ENCODE measurements at regions not wholly inside any gene's neighbourhood (a gene's known extent, or its start where the extent isn't known, plus 50 kb on each side); places are given as distances from the start of the nearest gene placed in this dataset.

GRCh38 chr7:19620470-19620869 lies 88.4 kb downstream of the POLR1F start:
- TF ChIP-seq EZH2 (IDR thresholded peaks at IDR 0.05; ENCODE audit: borderline replicate concordance, insufficient read depth, low read depth, low read length, poor library complexity, severe bottlenecking): no peak
- TF ChIP-seq, protein P1, sequence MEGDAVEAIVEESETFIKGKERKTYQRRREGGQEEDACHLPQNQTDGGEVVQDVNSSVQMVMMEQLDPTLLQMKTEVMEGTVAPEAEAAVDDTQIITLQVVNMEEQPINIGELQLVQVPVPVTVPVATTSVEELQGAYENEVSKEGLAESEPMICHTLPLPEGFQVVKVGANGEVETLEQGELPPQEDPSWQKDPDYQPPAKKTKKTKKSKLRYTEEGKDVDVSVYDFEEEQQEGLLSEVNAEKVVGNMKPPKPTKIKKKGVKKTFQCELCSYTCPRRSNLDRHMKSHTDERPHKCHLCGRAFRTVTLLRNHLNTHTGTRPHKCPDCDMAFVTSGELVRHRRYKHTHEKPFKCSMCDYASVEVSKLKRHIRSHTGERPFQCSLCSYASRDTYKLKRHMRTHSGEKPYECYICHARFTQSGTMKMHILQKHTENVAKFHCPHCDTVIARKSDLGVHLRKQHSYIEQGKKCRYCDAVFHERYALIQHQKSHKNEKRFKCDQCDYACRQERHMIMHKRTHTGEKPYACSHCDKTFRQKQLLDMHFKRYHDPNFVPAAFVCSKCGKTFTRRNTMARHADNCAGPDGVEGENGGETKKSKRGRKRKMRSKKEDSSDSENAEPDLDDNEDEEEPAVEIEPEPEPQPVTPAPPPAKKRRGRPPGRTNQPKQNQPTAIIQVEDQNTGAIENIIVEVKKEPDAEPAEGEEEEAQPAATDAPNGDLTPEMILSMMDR (IDR thresholded peaks at IDR 0.05): no peak
- no peak overlapping the region for H3K27ac Mint-ChIP-seq
- Histone ChIP-seq H3K9ac (ENCODE audit: low read length) (no peak overlapping the region), H3K27ac (ENCODE audit: low read length in 2 of 2) (no peak overlapping the region), H3K36me3 (replicated peaks in 1 of 2; ENCODE audit: control extremely low read depth in 1 of 2, control insufficient read depth in 1 of 2, extremely low read depth in 1 of 2, insufficient read depth in 2 of 2, low read length in 1 of 2) (no peaks in the 10 kb centered on the region), H3K4me3 (ENCODE audit: control extremely low read depth in 1 of 5, extremely low read depth in 1 of 5, insufficient read depth in 1 of 5, low read depth in 2 of 5, low read length in 4 of 5) (no peak overlapping the region), H3K4me2 (replicated peaks; ENCODE audit: low read depth, low read length, poor library complexity, severe bottlenecking) (no peak overlapping the region), H2AFZ (ENCODE audit: insufficient read depth, low read depth, low read length, poor library complexity, severe bottlenecking) (no peak overlapping the region), H3K9me3 (ENCODE audit: control extremely low read depth in 1 of 3, control insufficient read depth in 2 of 3, insufficient read depth in 1 of 3, low read length in 2 of 3) (peaks cover 0 to 2% (median 0%) of the 10 kb centered on the region in 3 donors), H3K27me3 (replicated peaks in 1 of 4; ENCODE audit: control extremely low read depth in 1 of 4, control insufficient read depth in 3 of 4, insufficient read depth in 4 of 4, low read length in 3 of 4) (no peaks in the 10 kb centered on the region), H3K4me1 (ENCODE audit: control insufficient read depth in 2 of 2, insufficient read depth in 2 of 2, low read length in 2 of 2) (no peaks in the 10 kb centered on the region), H3K79me2 (ENCODE audit: control insufficient read depth, insufficient read depth, low read length) (no peaks in the 10 kb centered on the region), H4K20me1 (ENCODE audit: control insufficient read depth, insufficient read depth, low read length, poor library complexity, severe bottlenecking) (peaks cover 5% of the 10 kb centered on the region)
- DNase-seq (no peak), ATAC-seq (ENCODE audit: low read depth) (no peak)
- H3K4me3 Mint-ChIP-seq: no peak overlapping the region
- WGBS (ENCODE audit: insufficient coverage): no CpG with 5 or more reads among the region's 2 CpGs
- peaks cover 7% of the 10 kb centered on the region for H3K27me3 Mint-ChIP-seq
- CTCF ChIA-PET: no interaction called here
- H3K4me1 Mint-ChIP-seq: no peaks in the 10 kb centered on the region
- POLR2A ChIA-PET: no interaction called here
- no peaks in the 10 kb centered on the region for H3K9me3 Mint-ChIP-seq (ENCODE audit: insufficient read depth)
- intact Hi-C loops (cut with micrococcal nuclease): no loop called here

DNA sequence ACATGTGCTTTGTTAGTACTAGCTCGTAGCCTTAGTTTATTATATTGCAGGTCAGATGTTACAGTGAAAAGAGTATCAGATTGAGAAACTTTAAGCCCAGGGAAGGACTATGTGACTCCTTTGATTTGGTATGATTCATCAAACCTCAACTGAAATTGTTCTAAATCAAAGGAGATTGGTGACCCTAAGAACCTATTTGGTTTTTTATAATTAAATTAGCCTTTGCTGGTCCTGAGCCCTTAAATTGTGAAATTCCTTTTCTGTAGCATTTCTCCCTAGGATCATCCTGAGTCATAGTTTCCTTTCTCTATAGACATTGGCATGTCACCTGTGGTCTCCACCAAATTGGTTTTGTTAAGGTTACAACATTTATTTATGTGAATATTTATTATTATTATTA lies 89.7 kb downstream of the POLR1F start:
- Mint-ChIP-seq H3K4me1 (no peaks in the 10 kb centered on the region), H3K27ac (no peak overlapping the region), H3K27me3 (peaks cover 7% of the 10 kb centered on the region), H3K4me3 (no peak overlapping the region), H3K9me3 (ENCODE audit: insufficient read depth) (no peaks in the 10 kb centered on the region)
- no peaks in the 10 kb centered on the region for H3K9me3 ChIP-seq (ENCODE audit: control extremely low read depth in 1 of 3, control insufficient read depth in 2 of 3, insufficient read depth in 1 of 3, low read length in 2 of 3)
- H3K4me3 ChIP-seq (ENCODE audit: control extremely low read depth in 1 of 5, extremely low read depth in 1 of 5, insufficient read depth in 1 of 5, low read depth in 2 of 5, low read length in 4 of 5): no peak overlapping the region
- no peaks in the 10 kb centered on the region for H3K27me3 ChIP-seq (replicated peaks in 1 of 4; ENCODE audit: control extremely low read depth in 1 of 4, control insufficient read depth in 3 of 4, insufficient read depth in 4 of 4, low read length in 3 of 4)
- no peak overlapping the region for H3K4me2 ChIP-seq (replicated peaks; ENCODE audit: low read depth, low read length, poor library complexity, severe bottlenecking)
- H3K79me2 ChIP-seq (ENCODE audit: control insufficient read depth, insufficient read depth, low read length): no peaks in the 10 kb centered on the region
- no peak overlapping the region for H2AFZ ChIP-seq (ENCODE audit: insufficient read depth, low read depth, low read length, poor library complexity, severe bottlenecking)
- WGBS (ENCODE audit: insufficient coverage): no CpG with 5 or more reads among the region's 1 CpG
- H3K27ac ChIP-seq (ENCODE audit: low read length in 2 of 2): no peak overlapping the region
- intact Hi-C loops (cut with micrococcal nuclease): no loop called here
- H3K9ac ChIP-seq (ENCODE audit: low read length): no peak overlapping the region
- H3K4me1 ChIP-seq (ENCODE audit: control insufficient read depth in 2 of 2, insufficient read depth in 2 of 2, low read length in 2 of 2): no peaks in the 10 kb centered on the region
- H4K20me1 ChIP-seq (ENCODE audit: control insufficient read depth, insufficient read depth, low read length, poor library complexity, severe bottlenecking): peaks cover 5% of the 10 kb centered on the region
- no peaks in the 10 kb centered on the region for H3K36me3 ChIP-seq (replicated peaks in 1 of 2; ENCODE audit: control extremely low read depth in 1 of 2, control insufficient read depth in 1 of 2, extremely low read depth in 1 of 2, insufficient read depth in 2 of 2, low read length in 1 of 2)
- ChIA-PET CTCF (no interaction called here), POLR2A (no interaction called here)
- ATAC-seq (ENCODE audit: low read depth): no peak
- no peak for TF ChIP-seq EZH2 (IDR thresholded peaks at IDR 0.05; ENCODE audit: borderline replicate concordance, insufficient read depth, low read depth, low read length, poor library complexity, severe bottlenecking)
- TF ChIP-seq, protein P1 (IDR thresholded peaks at IDR 0.05): no peak
- DNase-seq: no peak

Measured in B cell (primary cell).